ENCODE measurements at regions not wholly inside any gene's neighbourhood (a gene's known extent, or its start where the extent isn't known, plus 50 kb on each side); places are given as distances from the start of the nearest gene placed in this dataset.

DNA sequence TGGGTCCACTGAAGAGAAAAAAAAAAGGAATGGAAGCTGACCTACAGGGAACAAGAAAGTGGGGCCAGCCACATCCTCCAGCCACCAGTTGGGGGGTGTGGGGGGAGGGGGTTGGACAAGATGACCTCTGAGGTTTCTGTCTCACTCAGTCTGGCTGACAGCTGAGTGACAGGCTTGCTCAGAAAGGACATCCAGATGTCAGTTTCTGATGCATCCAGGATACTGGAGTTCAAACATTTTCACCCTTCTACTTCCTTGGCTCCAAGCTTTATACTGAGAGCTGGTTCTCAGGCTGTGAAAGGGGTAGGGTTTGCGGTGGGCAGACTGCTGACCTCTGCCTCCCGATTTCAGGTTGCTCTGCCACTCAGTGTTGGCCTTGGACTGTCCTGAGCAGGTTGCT is 2178.3 kb downstream of the TP53TG3F start:
- Histone ChIP-seq H4K20me1 (ENCODE audit: insufficient read depth, low read length) (no peaks in the 10 kb centered on the region), H2AFZ (ENCODE audit: low read length) (no peak overlapping the region), H3K9ac (ENCODE audit: low read length) (no peak overlapping the region), H3K9me2 (ENCODE audit: low read depth, low read length) (no peaks in the 10 kb centered on the region), H3K27ac (ENCODE audit: low read depth, low read length, poor library complexity, severe bottlenecking) (no peak overlapping the region), H3F3A (ENCODE audit: insufficient read depth, low read length) (no peaks in the 10 kb centered on the region), H3K4me2 (ENCODE audit: low read length) (no peak overlapping the region), H3K4me3 (ENCODE audit: low read depth, low read length, poor library complexity, severe bottlenecking) (no peak overlapping the region), H3K9me3 (ENCODE audit: low read length) (no peaks in the 10 kb centered on the region), H3K27me3 (ENCODE audit: insufficient read depth, low read length) (no peaks in the 10 kb centered on the region), H3K79me2 (ENCODE audit: insufficient read depth, low read length) (no peaks in the 10 kb centered on the region), H3K36me3 (ENCODE audit: insufficient read depth, low read length) (no peaks in the 10 kb centered on the region), H3K4me1 (ENCODE audit: insufficient read depth, low read length, severe bottlenecking) (no peaks in the 10 kb centered on the region)
- no peak for TF ChIP-seq EZH2 (IDR thresholded peaks at IDR 0.05; ENCODE audit: borderline replicate concordance, low read length)
- TF ChIP-seq, protein P1, sequence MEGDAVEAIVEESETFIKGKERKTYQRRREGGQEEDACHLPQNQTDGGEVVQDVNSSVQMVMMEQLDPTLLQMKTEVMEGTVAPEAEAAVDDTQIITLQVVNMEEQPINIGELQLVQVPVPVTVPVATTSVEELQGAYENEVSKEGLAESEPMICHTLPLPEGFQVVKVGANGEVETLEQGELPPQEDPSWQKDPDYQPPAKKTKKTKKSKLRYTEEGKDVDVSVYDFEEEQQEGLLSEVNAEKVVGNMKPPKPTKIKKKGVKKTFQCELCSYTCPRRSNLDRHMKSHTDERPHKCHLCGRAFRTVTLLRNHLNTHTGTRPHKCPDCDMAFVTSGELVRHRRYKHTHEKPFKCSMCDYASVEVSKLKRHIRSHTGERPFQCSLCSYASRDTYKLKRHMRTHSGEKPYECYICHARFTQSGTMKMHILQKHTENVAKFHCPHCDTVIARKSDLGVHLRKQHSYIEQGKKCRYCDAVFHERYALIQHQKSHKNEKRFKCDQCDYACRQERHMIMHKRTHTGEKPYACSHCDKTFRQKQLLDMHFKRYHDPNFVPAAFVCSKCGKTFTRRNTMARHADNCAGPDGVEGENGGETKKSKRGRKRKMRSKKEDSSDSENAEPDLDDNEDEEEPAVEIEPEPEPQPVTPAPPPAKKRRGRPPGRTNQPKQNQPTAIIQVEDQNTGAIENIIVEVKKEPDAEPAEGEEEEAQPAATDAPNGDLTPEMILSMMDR (IDR thresholded peaks at IDR 0.05; ENCODE audit: low read length) = no peak

DNA sequence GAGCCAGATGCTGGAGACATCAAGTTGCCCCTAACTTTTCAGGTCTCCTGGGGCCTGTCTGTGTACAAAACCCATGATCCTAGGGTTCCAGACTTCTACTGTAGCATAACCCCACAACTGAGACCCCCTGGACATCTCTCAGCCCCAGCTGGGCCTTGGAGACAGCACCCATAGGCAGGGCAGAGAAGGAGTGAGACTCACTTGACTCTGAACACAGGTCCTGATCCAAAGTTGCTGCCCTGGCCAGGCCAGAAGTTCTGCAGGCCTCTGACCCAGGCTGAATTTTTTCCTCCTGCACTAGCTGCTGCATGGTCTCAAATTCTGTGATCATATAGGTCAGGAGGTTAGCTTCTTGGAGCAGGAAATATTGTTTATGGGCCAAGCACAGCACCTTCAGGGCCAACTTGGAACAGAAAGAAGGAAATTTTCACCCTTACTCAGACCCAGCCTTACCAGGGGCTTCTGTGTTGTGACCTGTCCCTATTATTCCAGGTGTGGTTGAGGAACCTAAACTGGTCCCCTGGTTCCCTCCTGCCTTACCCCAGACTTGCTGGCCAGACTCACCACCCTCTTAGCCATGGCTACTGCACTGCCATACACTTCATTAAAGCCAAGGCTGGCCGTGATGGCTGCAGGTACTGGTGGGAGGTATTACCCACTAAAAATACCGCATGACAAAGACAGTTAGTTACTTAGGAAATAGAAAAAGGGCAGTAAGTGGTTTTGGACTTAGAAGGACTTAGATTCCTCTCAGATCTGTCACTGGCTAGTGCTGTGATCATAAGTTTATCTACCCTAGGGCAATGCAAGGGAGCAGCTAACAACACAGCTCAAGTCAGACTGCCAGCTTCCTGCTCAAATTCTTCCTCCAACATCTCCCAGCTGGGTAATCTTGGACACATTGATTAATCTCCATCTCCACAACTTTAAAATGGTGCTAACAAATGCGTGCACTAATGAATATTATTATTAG is 2180.1 kb downstream of the TP53TG3F start:
- no peaks in the 10 kb centered on the region for H3K79me2 ChIP-seq (ENCODE audit: insufficient read depth, low read length)
- no peak overlapping the region for H3K9ac ChIP-seq (ENCODE audit: low read length)
- H2AFZ ChIP-seq (ENCODE audit: low read length) = no peak overlapping the region
- H3K4me2 ChIP-seq (ENCODE audit: low read length) = no peak overlapping the region
- H3K4me3 ChIP-seq (ENCODE audit: low read depth, low read length, poor library complexity, severe bottlenecking) = no peak overlapping the region
- H3K36me3 ChIP-seq (ENCODE audit: insufficient read depth, low read length) = no peaks in the 10 kb centered on the region
- no peaks in the 10 kb centered on the region for H4K20me1 ChIP-seq (ENCODE audit: insufficient read depth, low read length)
- H3K9me2 ChIP-seq (ENCODE audit: low read depth, low read length) = no peaks in the 10 kb centered on the region
- TF ChIP-seq, protein P1 (IDR thresholded peaks at IDR 0.05; ENCODE audit: low read length) = no peak
- no peak for TF ChIP-seq EZH2 (IDR thresholded peaks at IDR 0.05; ENCODE audit: borderline replicate concordance, low read length)
- H3F3A ChIP-seq (ENCODE audit: insufficient read depth, low read length) = no peaks in the 10 kb centered on the region
- no peak overlapping the region for H3K27ac ChIP-seq (ENCODE audit: low read depth, low read length, poor library complexity, severe bottlenecking)
- H3K27me3 ChIP-seq (ENCODE audit: insufficient read depth, low read length) = no peaks in the 10 kb centered on the region
- no peaks in the 10 kb centered on the region for H3K4me1 ChIP-seq (ENCODE audit: insufficient read depth, low read length, severe bottlenecking)
- no peaks in the 10 kb centered on the region for H3K9me3 ChIP-seq (ENCODE audit: low read length)

DNA sequence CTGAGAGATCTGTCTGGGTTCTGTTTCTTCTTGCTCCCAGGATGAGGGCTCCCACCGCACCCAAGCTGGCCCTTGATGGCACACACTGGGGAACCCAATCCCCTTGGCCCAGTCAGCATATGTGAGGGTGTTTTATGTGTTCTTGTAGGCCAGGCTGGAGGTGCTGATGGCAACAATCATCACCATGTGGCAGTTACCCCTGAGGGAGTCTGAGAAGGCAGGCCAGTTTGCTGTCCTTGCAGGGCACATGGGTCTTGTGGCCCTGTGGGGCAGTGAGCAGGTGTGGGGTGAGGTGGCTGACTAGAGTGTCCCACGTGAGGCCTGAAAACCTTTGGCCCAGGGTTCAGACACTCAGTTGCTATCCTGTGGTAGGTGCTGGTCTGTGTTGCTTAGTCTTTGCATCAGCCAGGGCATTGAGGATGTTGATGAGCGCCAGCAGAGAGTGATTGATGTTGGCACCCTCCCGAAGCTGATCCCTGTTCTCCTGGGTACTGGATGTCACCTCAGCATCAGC is 2183.0 kb downstream of the TP53TG3F start:
- Histone ChIP-seq H3K4me1 (ENCODE audit: insufficient read depth, low read length, severe bottlenecking) (no peaks in the 10 kb centered on the region), H3K4me2 (ENCODE audit: low read length) (no peak overlapping the region), H3K36me3 (ENCODE audit: insufficient read depth, low read length) (no peaks in the 10 kb centered on the region), H4K20me1 (ENCODE audit: insufficient read depth, low read length) (no peaks in the 10 kb centered on the region), H3K9ac (ENCODE audit: low read length) (no peak overlapping the region), H3F3A (ENCODE audit: insufficient read depth, low read length) (no peaks in the 10 kb centered on the region), H2AFZ (ENCODE audit: low read length) (no peak overlapping the region), H3K27ac (ENCODE audit: low read depth, low read length, poor library complexity, severe bottlenecking) (no peak overlapping the region), H3K9me2 (ENCODE audit: low read depth, low read length) (no peaks in the 10 kb centered on the region), H3K79me2 (ENCODE audit: insufficient read depth, low read length) (no peaks in the 10 kb centered on the region), H3K9me3 (ENCODE audit: low read length) (no peaks in the 10 kb centered on the region), H3K4me3 (ENCODE audit: low read depth, low read length, poor library complexity, severe bottlenecking) (no peak overlapping the region), H3K27me3 (ENCODE audit: insufficient read depth, low read length) (no peaks in the 10 kb centered on the region)
- TF ChIP-seq EZH2 (IDR thresholded peaks at IDR 0.05; ENCODE audit: borderline replicate concordance, low read length) = no peak
- TF ChIP-seq, protein P1 (IDR thresholded peaks at IDR 0.05; ENCODE audit: low read length) = no peak

Measured in OCI-LY1 (cell line).